ENCODE measurements at regions not wholly inside any gene's neighbourhood (a gene's known extent, or its start where the extent isn't known, plus 50 kb on each side); places are given as distances from the start of the nearest gene placed in this dataset.
"Not testable (repeated sequence)": the region's sequence is repeated elsewhere in the genome, so short reads cannot be mapped to it uniquely, and the experiment has no call there.

GRCh38 chr2:82215212-82215611 lies 1910.7 kb upstream of the LRRTM1 start:
- no peaks in the 10 kb centered on the region for H3K36me3 Mint-ChIP-seq (ENCODE audit: low read depth)
- intact Hi-C loops (cut with DNase I, micrococcal nuclease): no loop called here
- no peak overlapping the region for H3K4me3 Mint-ChIP-seq
- ChIA-PET POLR2A (no interaction called here), CTCF (interaction anchor here (1.1 kb wide), 1 partner anchor 9 kb away, joined by 3 read pairs; no protein-coding TSS in a partner anchor)
- peaks cover 18% of the 10 kb centered on the region for H3K9me3 Mint-ChIP-seq (ENCODE audit: low read depth)
- DNase-seq (no peak), ATAC-seq (no peak)
- no peaks in the 10 kb centered on the region for H3K4me1 Mint-ChIP-seq
- no peak overlapping the region for H3K27ac Mint-ChIP-seq
- no peaks in the 10 kb centered on the region for H3K27me3 Mint-ChIP-seq

GRCh38 chr2:82199493-82199852 lies 1894.9 kb upstream of the LRRTM1 start:
- intact Hi-C loops (cut with DNase I, micrococcal nuclease): no loop called here
- Mint-ChIP-seq H3K4me1 (no peaks in the 10 kb centered on the region), H3K36me3 (ENCODE audit: low read depth) (no peaks in the 10 kb centered on the region)

GRCh38 chr2:82198809-82199492 lies 1894.4 kb upstream of the LRRTM1 start:
- Mint-ChIP-seq H3K27me3 (no peaks in the 10 kb centered on the region), H3K36me3 (ENCODE audit: low read depth) (no peaks in the 10 kb centered on the region), H3K9me3 (ENCODE audit: low read depth) (peaks cover 27% of the 10 kb centered on the region), H3K4me3 (no peak overlapping the region), H3K4me1 (no peaks in the 10 kb centered on the region), H3K27ac (no peak overlapping the region)
- intact Hi-C loops (cut with DNase I, micrococcal nuclease): no loop called here
- DNase-seq: no peak
- POLR2A ChIA-PET: no interaction called here
- CTCF ChIA-PET: no interaction called here
- no peak for ATAC-seq

More at GRCh38 chr2:82199493-82199852, 1894.9 kb upstream of the LRRTM1 start:
- no peak overlapping the region for H3K27ac Mint-ChIP-seq
- DNase-seq (no peak), ATAC-seq (no peak)
- no peaks in the 10 kb centered on the region for H3K27me3 Mint-ChIP-seq
- no peak overlapping the region for H3K4me3 Mint-ChIP-seq
- ChIA-PET POLR2A (no interaction called here), CTCF (no interaction called here)
- H3K9me3 Mint-ChIP-seq (ENCODE audit: low read depth): peaks cover 28% of the 10 kb centered on the region

- H3K27me3 Mint-ChIP-seq: no peaks in the 10 kb centered on the region
- H3K36me3 Mint-ChIP-seq (ENCODE audit: low read depth): no peaks in the 10 kb centered on the region
- DNase-seq (no peak), ATAC-seq (no peak)
- no peak overlapping the region for H3K4me3 Mint-ChIP-seq
- ChIA-PET CTCF (no interaction called here), POLR2A (no interaction called here)
- no peak overlapping the region for H3K27ac Mint-ChIP-seq
- no peaks in the 10 kb centered on the region for H3K4me1 Mint-ChIP-seq
- intact Hi-C loops (cut with DNase I, micrococcal nuclease): no loop called here
- no peaks in the 10 kb centered on the region for H3K9me3 Mint-ChIP-seq (ENCODE audit: low read depth)
These were observed 1877.7 kb upstream of the LRRTM1 start for GRCh38 chr2:82182270-82182669.

DNA sequence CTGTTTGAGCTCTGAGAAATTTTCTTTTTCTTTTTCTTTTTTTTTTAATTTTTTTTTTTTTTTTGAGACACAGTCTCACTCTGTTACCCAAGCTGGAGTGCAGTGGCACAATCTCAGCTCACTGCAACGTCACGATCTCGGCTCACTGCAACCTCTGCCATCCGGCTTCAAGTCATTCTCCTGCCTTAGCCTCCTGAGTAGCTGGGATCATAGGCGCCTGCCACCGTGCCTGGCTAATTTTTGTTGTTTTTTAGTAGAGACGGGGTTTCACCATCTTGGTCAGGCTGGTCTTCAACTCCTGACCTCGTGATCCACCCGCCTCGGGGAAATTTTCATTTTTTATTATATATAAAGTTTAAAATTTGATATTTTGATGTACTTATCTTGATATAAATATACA lies 1870.7 kb upstream of the LRRTM1 start:
- DNase-seq; intact Hi-C loops (cut with DNase I, micrococcal nuclease); H3K27me3 Mint-ChIP-seq; ATAC-seq; H3K9me3 Mint-ChIP-seq (ENCODE audit: low read depth); H3K4me3 Mint-ChIP-seq; H3K27ac Mint-ChIP-seq; H3K4me1 Mint-ChIP-seq; H3K36me3 Mint-ChIP-seq (ENCODE audit: low read depth): not testable (repeated sequence)
- CTCF ChIA-PET: interaction anchor here (0.7 kb wide), 1 partner anchor 1822 kb away, joined by 7 read pairs; no protein-coding TSS in a partner anchor
- POLR2A ChIA-PET: interaction anchor here (0.6 kb wide), 1 partner anchor 1677 kb away, joined by 7 read pairs; no protein-coding TSS in a partner anchor

DNA sequence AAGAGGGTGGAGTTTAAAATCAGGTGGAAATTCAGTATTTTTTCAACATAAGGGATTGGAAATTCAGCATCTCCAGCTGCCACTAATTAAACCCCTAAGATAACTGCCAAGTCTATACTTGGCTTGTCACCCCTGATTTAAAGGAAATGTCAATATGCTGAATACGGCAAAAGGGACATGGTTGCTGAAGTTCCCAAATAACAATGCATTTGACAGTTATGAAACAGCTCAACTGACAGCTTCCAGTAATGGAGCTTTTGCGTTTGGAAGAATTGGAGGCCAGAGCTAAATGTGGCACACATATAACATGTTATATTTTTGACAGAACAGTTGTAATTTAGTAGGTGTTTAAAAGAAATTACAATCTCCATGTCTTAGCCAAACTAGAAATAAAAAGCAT lies 1867.9 kb upstream of the LRRTM1 start:
- no peaks in the 10 kb centered on the region for H3K36me3 Mint-ChIP-seq (ENCODE audit: low read depth)
- H3K27ac Mint-ChIP-seq: no peak overlapping the region
- H3K4me1 Mint-ChIP-seq: no peaks in the 10 kb centered on the region
- ChIA-PET CTCF (no interaction called here), POLR2A (no interaction called here)
- H3K4me3 Mint-ChIP-seq: no peak overlapping the region
- ATAC-seq: no peak
- H3K27me3 Mint-ChIP-seq: no peaks in the 10 kb centered on the region
- peaks cover 7% of the 10 kb centered on the region for H3K9me3 Mint-ChIP-seq (ENCODE audit: low read depth)
- intact Hi-C loops (cut with DNase I, micrococcal nuclease): no loop called here
- no peak for DNase-seq

DNA sequence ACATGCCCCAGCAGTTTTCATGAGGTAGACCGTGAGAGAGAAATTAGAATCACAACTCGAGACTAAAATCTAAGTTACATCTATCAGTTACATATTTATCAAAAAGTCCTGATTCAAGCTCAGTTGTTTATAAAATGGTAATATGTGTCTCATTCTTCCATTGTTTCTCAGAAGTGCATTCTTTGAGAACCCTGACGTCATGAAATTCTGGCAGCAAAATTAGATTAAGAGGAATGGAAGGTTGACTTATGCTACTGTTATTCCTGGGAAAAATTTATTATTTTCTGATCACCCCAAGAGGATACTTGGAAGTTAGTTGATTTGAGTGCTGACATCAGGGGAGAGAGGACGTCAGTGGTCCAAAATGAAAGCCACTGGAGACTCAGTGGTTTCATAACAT lies 1864.8 kb upstream of the LRRTM1 start:
- no peak overlapping the region for H3K4me3 Mint-ChIP-seq
- H3K27me3 Mint-ChIP-seq: no peaks in the 10 kb centered on the region
- POLR2A ChIA-PET: no interaction called here
- ATAC-seq (no peak), DNase-seq (no peak)
- intact Hi-C loops (cut with DNase I, micrococcal nuclease): no loop called here
- no peaks in the 10 kb centered on the region for H3K4me1 Mint-ChIP-seq
- CTCF ChIA-PET: no interaction called here
- H3K9me3 Mint-ChIP-seq (ENCODE audit: low read depth): peaks cover 7% of the 10 kb centered on the region
- no peak overlapping the region for H3K27ac Mint-ChIP-seq
- no peaks in the 10 kb centered on the region for H3K36me3 Mint-ChIP-seq (ENCODE audit: low read depth)

- DNase-seq (no peak), ATAC-seq (no peak)
- Mint-ChIP-seq H3K4me1 (no peaks in the 10 kb centered on the region), H3K9me3 (ENCODE audit: low read depth) (peaks cover 2% of the 10 kb centered on the region), H3K4me3 (no peak overlapping the region), H3K36me3 (ENCODE audit: low read depth) (no peaks in the 10 kb centered on the region), H3K27ac (no peak overlapping the region), H3K27me3 (no peaks in the 10 kb centered on the region)
- ChIA-PET POLR2A (no interaction called here), CTCF (no interaction called here)
- intact Hi-C loops (cut with DNase I, micrococcal nuclease): no loop called here
These were observed 1860.8 kb upstream of the LRRTM1 start for GRCh38 chr2:82165377-82165776.

DNA sequence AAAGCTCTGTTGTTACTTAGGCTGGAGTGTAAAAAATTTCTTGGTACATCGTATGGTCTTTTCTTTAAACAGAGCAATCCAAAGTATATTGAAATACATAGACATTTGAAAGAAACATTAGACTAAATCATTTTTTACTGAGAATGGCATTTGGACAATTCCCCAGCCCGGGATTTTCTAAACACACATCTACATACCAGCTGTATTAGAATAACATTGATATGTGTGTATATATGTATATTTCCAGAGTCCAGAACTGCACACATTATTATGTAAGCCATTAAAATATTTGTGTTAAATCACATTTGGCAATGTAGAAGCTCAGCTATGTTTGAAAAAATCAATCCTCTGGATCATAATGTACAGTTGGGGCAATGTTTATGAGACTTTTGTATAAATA lies 1853.6 kb upstream of the LRRTM1 start:
- ChIA-PET POLR2A (interaction anchor here (0.7 kb wide), 1 partner anchor 47 kb away, joined by 5 read pairs; no protein-coding TSS in a partner anchor), CTCF (no interaction called here)
- Mint-ChIP-seq H3K4me1 (no peaks in the 10 kb centered on the region), H3K4me3 (no peak overlapping the region), H3K27me3 (no peaks in the 10 kb centered on the region), H3K9me3 (ENCODE audit: low read depth) (peaks cover 7% of the 10 kb centered on the region), H3K27ac (no peak overlapping the region), H3K36me3 (ENCODE audit: low read depth) (no peaks in the 10 kb centered on the region)
- no peak for DNase-seq
- no peak for ATAC-seq
- intact Hi-C loops (cut with DNase I, micrococcal nuclease): no loop called here

DNA sequence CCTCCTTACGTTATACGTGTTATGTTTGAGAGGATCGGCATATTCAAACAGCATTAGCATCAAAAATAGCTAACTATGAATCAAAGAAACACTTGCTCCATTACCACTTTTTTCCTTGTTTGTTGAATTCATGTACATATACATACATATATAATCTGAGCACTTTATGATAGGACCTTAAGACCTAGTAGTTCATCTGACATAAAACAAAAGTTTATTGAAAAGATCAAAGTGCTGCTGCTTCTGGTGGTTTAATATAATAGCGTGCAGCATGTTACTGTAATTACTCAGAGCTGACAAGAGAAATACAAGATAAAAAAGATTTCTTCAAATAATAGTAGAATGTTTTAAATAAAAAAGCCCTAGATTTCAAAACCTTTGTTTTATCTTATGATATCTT lies 1850.9 kb upstream of the LRRTM1 start:
- Mint-ChIP-seq H3K27me3 (no peaks in the 10 kb centered on the region), H3K27ac (no peak overlapping the region), H3K9me3 (ENCODE audit: low read depth) (peaks cover 9% of the 10 kb centered on the region), H3K4me3 (no peak overlapping the region), H3K36me3 (ENCODE audit: low read depth) (no peaks in the 10 kb centered on the region), H3K4me1 (no peaks in the 10 kb centered on the region)
- ATAC-seq: no peak
- DNase-seq: no peak
- ChIA-PET POLR2A (no interaction called here), CTCF (no interaction called here)
- intact Hi-C loops (cut with DNase I, micrococcal nuclease): no loop called here

DNA sequence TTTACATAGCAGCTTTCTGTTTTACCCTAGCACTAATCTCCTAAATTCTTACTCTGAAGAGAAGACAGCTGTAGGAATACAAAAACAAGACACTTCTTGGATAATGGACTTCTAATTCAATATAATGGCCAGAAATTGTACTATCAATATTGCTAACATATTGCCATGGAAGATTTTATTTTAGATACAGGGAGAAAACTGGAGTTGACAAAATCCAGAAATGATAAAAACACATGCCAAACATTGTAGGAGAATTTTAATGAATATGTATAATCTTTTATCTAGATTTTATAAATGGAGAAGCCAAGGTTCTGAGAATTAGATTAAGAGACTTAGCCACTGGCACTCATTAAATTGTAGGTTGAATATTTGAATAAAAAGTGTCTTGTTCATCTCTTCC lies 1838.8 kb upstream of the LRRTM1 start:
- no peak for DNase-seq
- ChIA-PET POLR2A (no interaction called here), CTCF (no interaction called here)
- peaks cover 7% of the 10 kb centered on the region for H3K9me3 Mint-ChIP-seq (ENCODE audit: low read depth)
- intact Hi-C loops (cut with DNase I, micrococcal nuclease): no loop called here
- ATAC-seq: no peak
- no peaks in the 10 kb centered on the region for H3K36me3 Mint-ChIP-seq (ENCODE audit: low read depth)
- no peaks in the 10 kb centered on the region for H3K4me1 Mint-ChIP-seq
- no peak overlapping the region for H3K27ac Mint-ChIP-seq
- no peak overlapping the region for H3K4me3 Mint-ChIP-seq
- no peaks in the 10 kb centered on the region for H3K27me3 Mint-ChIP-seq

- H3K27ac Mint-ChIP-seq: no peak overlapping the region
- no peaks in the 10 kb centered on the region for H3K36me3 Mint-ChIP-seq (ENCODE audit: low read depth)
- H3K4me1 Mint-ChIP-seq: no peaks in the 10 kb centered on the region
- ATAC-seq (no peak), DNase-seq (no peak)
- intact Hi-C loops (cut with DNase I, micrococcal nuclease): no loop called here
- no peak overlapping the region for H3K4me3 Mint-ChIP-seq
- H3K9me3 Mint-ChIP-seq (ENCODE audit: low read depth): peaks cover 6% of the 10 kb centered on the region
- CTCF ChIA-PET: no interaction called here
- POLR2A ChIA-PET: no interaction called here
- no peaks in the 10 kb centered on the region for H3K27me3 Mint-ChIP-seq
These were observed 1835.5 kb upstream of the LRRTM1 start for GRCh38 chr2:82139979-82140611.

Data from activated CD4-positive, alpha-beta T cell treated with anti-CD3 and anti-CD28 coated beads for 36 hours (primary cell).